SK-N-SH (cell line): ENCODE measurements at regions not wholly inside any gene's neighbourhood (a gene's known extent, or its start where the extent isn't known, plus 50 kb on each side); places are given as distances from the start of the nearest gene placed in this dataset.

ENCODE experiments used
- CTCF ChIA-PET: fragments of 300-600, 350-600 bp; formaldehyde crosslinking; extraction: SDS; loops from one replicate; lab custom pipeline; 2021; lab: Yijun Ruan, JAX
- POLR2A ChIA-PET: fragments of 350-600 bp; sonication (Branson Sonifier 250); formaldehyde crosslinking; extraction: SDS; loops from one replicate; lab custom pipeline; 2020; ENCODE audit warnings: antibody characterized with exemption, inconsistent platforms; lab: Yijun Ruan, JAX
- DNase-seq: peaks from one replicate; pipeline ENCODE4 v3.0.0; 2012
- H2AFZ ChIP-seq: fragments of 200-600 bp; sonication (generic); 2 replicates; pipeline ENCODE4 v1.8.1; 2016; ENCODE audit warnings: antibody characterized with exemption, mild to moderate bottlenecking, low read depth
- H3F3A ChIP-seq: fragments of 200-600 bp; sonication (generic); replicated peaks from 2 replicates; pipeline ENCODE3; 2016; ENCODE audit warnings: antibody characterized with exemption, mild to moderate bottlenecking; ENCODE audit not compliant: insufficient read depth
- H3K27ac ChIP-seq, 2 experiments: fragments of 200-500 bp in 1 of 2; fragments of 200-600 bp in 1 of 2; sonication (Bioruptor generic) in 1 of 2; sonication (generic), shearing (Covaris generic) in 1 of 2; 2 replicates each; pipeline versions ENCODE4 v1.5.1 to v1.6.1; 2014 to 2016; ENCODE audit warnings: low read depth in 2 of 2, inconsistent platforms in 1 of 2, low read length in 1 of 2, mild to moderate bottlenecking in 1 of 2, mixed read lengths in 1 of 2
- H3K27me3 ChIP-seq: fragments of 200-600 bp; sonication (generic), shearing (Covaris generic); 2 replicates; pipeline ENCODE4 v1.6.1; 2016; ENCODE audit warnings: mixed run types; ENCODE audit not compliant: insufficient read depth
- H3K36me3 ChIP-seq, 2 experiments: fragments of 200-500 bp in 1 of 2; fragments of 200-600 bp in 1 of 2; sonication (Bioruptor generic) in 1 of 2; sonication (generic) in 1 of 2; replicated peaks in 1 of 2; 2 replicates each; pipeline versions ENCODE3 to v1.5.1; 2014 to 2016; ENCODE audit warnings: low read length in 1 of 2, mild to moderate bottlenecking in 1 of 2; ENCODE audit not compliant: insufficient read depth in 2 of 2, control insufficient read depth in 1 of 2
- H3K4me1 ChIP-seq, 2 experiments: fragments of 200-500 bp in 1 of 2; fragments of 200-600 bp in 1 of 2; sonication (Bioruptor generic) in 1 of 2; sonication (generic), shearing (Covaris generic) in 1 of 2; 2 replicates each; pipeline versions ENCODE4 v1.5.1 to v1.6.1; 2014 to 2016; ENCODE audit warnings: low read depth in 1 of 2, low read length in 1 of 2, mixed run types in 1 of 2; ENCODE audit not compliant: insufficient read depth in 2 of 2, control insufficient read depth in 1 of 2
- H3K4me2 ChIP-seq: fragments of 200-600 bp; sonication (generic), shearing (Covaris generic); 2 replicates; pipeline ENCODE4 v1.6.1; 2017; ENCODE audit warnings: mixed run types
- H3K4me3 ChIP-seq, 2 experiments: fragments of 200-500 bp in 1 of 2; fragments of 200-600 bp in 1 of 2; sonication (Bioruptor generic) in 1 of 2; sonication (generic), shearing (Covaris generic) in 1 of 2; 2 replicates each; pipeline versions ENCODE4 v1.5.1 to v1.8.1; 2014 to 2016; ENCODE audit warnings: low read depth in 2 of 2, inconsistent platforms in 1 of 2, low read length in 1 of 2, mild to moderate bottlenecking in 1 of 2, mixed read lengths in 1 of 2, moderate library complexity in 1 of 2
- H3K79me2 ChIP-seq: fragments of 200-600 bp; sonication (generic); 2 replicates; pipeline ENCODE4 v1.8.1; 2017; ENCODE audit warnings: mild to moderate bottlenecking; ENCODE audit not compliant: insufficient read depth
- H3K9ac ChIP-seq: fragments of 200-600 bp; sonication (generic); 2 replicates; pipeline ENCODE4 v1.6.1; 2017; ENCODE audit warnings: mixed run types
- H3K9me2 ChIP-seq: fragments of 200-600 bp; sonication (generic); 2 replicates; pipeline ENCODE4 v1.6.1; 2017; ENCODE audit warnings: mixed run types
- H3K9me3 ChIP-seq: fragments of 200-600 bp; sonication (generic); 2 replicates; pipeline ENCODE4 v1.6.1; 2017; ENCODE audit warnings: mixed run types, mild to moderate bottlenecking, moderate library complexity
- H4K20me1 ChIP-seq: fragments of 200-600 bp; sonication (generic); 2 replicates; pipeline ENCODE4 v1.6.1; 2017; ENCODE audit warnings: mild to moderate bottlenecking, mixed run types; ENCODE audit not compliant: insufficient read depth
- CHD2 ChIP-seq: fragments of 150-350 bp; IDR thresholded peaks from 2 replicates; pipeline ENCODE4 v1.6.1; 2018; ENCODE audit warnings: low read length; ENCODE audit not compliant: partially characterized antibody
- CTCF ChIP-seq: fragments of 200-600 bp; sonication (generic); IDR thresholded peaks from 2 replicates; pipeline ENCODE4 v1.6.1; 2017; ENCODE audit warnings: antibody characterized with exemption, mild to moderate bottlenecking, moderate library complexity
- EZH2phosphoT487 ChIP-seq: fragments of 200-600 bp; sonication (generic); IDR thresholded peaks from 2 replicates; pipeline ENCODE4 v1.6.1; 2017; ENCODE audit warnings: low read depth, mixed run types, mild to moderate bottlenecking, antibody characterized with exemption, moderate library complexity, borderline replicate concordance
- FOXJ3 ChIP-seq: sonication (generic); formaldehyde crosslinking; IDR thresholded peaks from 2 replicates; pipeline ENCODE4 v1.5.1; 2020; ENCODE audit warnings: mild to moderate bottlenecking, missing genetic modification reagents
- FOXM1 ChIP-seq: IDR thresholded peaks from 2 replicates; pipeline ENCODE4 v1.4.0; 2012; ENCODE audit warnings: low read depth, mild to moderate bottlenecking
- GABPA ChIP-seq: IDR thresholded peaks from 2 replicates; pipeline ENCODE4 v1.4.0; 2012; ENCODE audit warnings: low read depth, mild to moderate bottlenecking
- GATA2 ChIP-seq: sonication (generic); formaldehyde crosslinking; IDR thresholded peaks from 2 replicates; pipeline ENCODE4 v1.5.0; 2020; ENCODE audit warnings: mild to moderate bottlenecking, missing genetic modification reagents
- JUND ChIP-seq: IDR thresholded peaks from 2 replicates; pipeline ENCODE4 v1.4.0; 2012
- MAX ChIP-seq: IDR thresholded peaks from 2 replicates; pipeline ENCODE4 v1.4.0; 2012; ENCODE audit warnings: low read depth
- MEF2A ChIP-seq: IDR thresholded peaks from 2 replicates; pipeline ENCODE4 v1.4.0; 2012; ENCODE audit warnings: low read depth, borderline replicate concordance
- MXI1 ChIP-seq: IDR thresholded peaks from 2 replicates; pipeline ENCODE4 v1.6.1; 2012; ENCODE audit warnings: mild to moderate bottlenecking, low read depth, low read length, improper control_type of control experiment
- NFIC ChIP-seq: IDR thresholded peaks from 2 replicates; pipeline ENCODE4 v1.4.0; 2012; ENCODE audit warnings: borderline replicate concordance
- NRF1 ChIP-seq: IDR thresholded peaks from 2 replicates; pipeline ENCODE4 v1.6.1; 2012; ENCODE audit warnings: low read depth, mild to moderate bottlenecking, low read length
- RAD21 ChIP-seq: IDR thresholded peaks from 2 replicates; pipeline ENCODE4 v1.6.1; 2012; ENCODE audit warnings: mild to moderate bottlenecking, low read length
- RCOR1 ChIP-seq: fragments of 150-350 bp; IDR thresholded peaks from 2 replicates; pipeline ENCODE4 v1.6.1; 2017; ENCODE audit warnings: antibody characterized with exemption, low read length
- RFX5 ChIP-seq: IDR thresholded peaks from 2 replicates; pipeline ENCODE4 v1.6.1; 2012; ENCODE audit warnings: mild to moderate bottlenecking, improper control_type of control experiment, low read length
- RXRA ChIP-seq: IDR thresholded peaks from 2 replicates; pipeline ENCODE4 v1.4.0; 2012; ENCODE audit warnings: low read depth, mild to moderate bottlenecking, borderline replicate concordance
- SMC3 ChIP-seq: IDR thresholded peaks from 2 replicates; pipeline ENCODE4 v1.6.1; 2012; ENCODE audit warnings: low read depth, low read length, improper control_type of control experiment
- TCF12 ChIP-seq: IDR thresholded peaks from 2 replicates; pipeline ENCODE4 v1.4.0; 2012
- USF1 ChIP-seq: IDR thresholded peaks from 2 replicates; pipeline ENCODE4 v1.4.0; 2012; ENCODE audit warnings: low read depth, borderline replicate concordance
- USF2 ChIP-seq: fragments of 150-350 bp; IDR thresholded peaks from 2 replicates; pipeline ENCODE4 v1.6.1; 2017; ENCODE audit warnings: antibody characterized with exemption, low read length, low read depth, borderline replicate concordance
- YY1 ChIP-seq: IDR thresholded peaks from 2 replicates; pipeline ENCODE4 v1.4.0; 2012; ENCODE audit warnings: low read depth, mild to moderate bottlenecking
- WGBS: methylation state at CpG from one replicate; pipeline ENCODE4 v1.1.6; 2017; ENCODE audit warnings: low lambda C conversion rate; 5-methylcytosine and 5-hydroxymethylcytosine counted together

- Histone ChIP-seq H3K27ac (no peak overlapping the region), H3K4me2 (no peak overlapping the region), H3K4me1 (peaks cover 0 to 2% of the 10 kb centered on the region in 2 experiments; a peak in 1 of 4 replicates), H3K36me3 (no peaks in the 10 kb centered on the region), H3K4me3 (no peak overlapping the region), H3K79me2 (no peaks in the 10 kb centered on the region), H2AFZ (no peak overlapping the region), H3K9me2 (no peaks in the 10 kb centered on the region), H3K9me3 (no peaks in the 10 kb centered on the region), H3K27me3 (no peaks in the 10 kb centered on the region), H3F3A (no peaks in the 10 kb centered on the region), H4K20me1 (no peaks in the 10 kb centered on the region), H3K9ac (no peak overlapping the region)
- no peak for TF ChIP-seq TCF12
- no peak for TF ChIP-seq MAX
- TF ChIP-seq MXI1, result no peak
- no peak for TF ChIP-seq NFIC
- TF ChIP-seq GATA2, result no peak
- TF ChIP-seq NRF1, result no peak
- TF ChIP-seq FOXM1, result no peak
- TF ChIP-seq RXRA, result no peak
- TF ChIP-seq MEF2A, result no peak
- CTCF ChIA-PET, result interaction anchor here (0.6 kb wide), 1 partner anchor 1283 kb away, joined by 3 read pairs; no protein-coding TSS in a partner anchor
- WGBS, result 77% methylated on average over 10 of the region's 10 CpGs
- POLR2A ChIA-PET, result no interaction called here
- no peak for DNase-seq
Measured at GRCh38 chr13:40350283-40350992, 316.0 kb downstream of the FOXO1 start.

GRCh38 chr13:40351537-40352379 lies 314.7 kb downstream of the FOXO1 start:
- no peaks in the 10 kb centered on the region for H3F3A ChIP-seq
- POLR2A ChIA-PET, result no interaction called here
- no peak overlapping the region for H3K4me3 ChIP-seq
- peaks cover 0 to 2% of the 10 kb centered on the region in 2 experiments; a peak in 1 of 4 replicates for H3K4me1 ChIP-seq
- H3K9me3 ChIP-seq, result no peaks in the 10 kb centered on the region
- H4K20me1 ChIP-seq, result no peaks in the 10 kb centered on the region
- no peak overlapping the region for H3K9ac ChIP-seq
- no peak overlapping the region for H3K4me2 ChIP-seq
- H3K79me2 ChIP-seq, result no peaks in the 10 kb centered on the region
- WGBS, result 87% methylated on average over 7 of the region's 9 CpGs
- no peaks in the 10 kb centered on the region for H3K27me3 ChIP-seq
- TF ChIP-seq MXI1 (no peak), USF2 (no peak), RAD21 (no peak), RCOR1 (no peak), EZH2phosphoT487 (no peak), RFX5 (no peak), RXRA (no peak), YY1 (no peak), SMC3 (no peak), JUND (no peak), GABPA (no peak), FOXJ3 (CRISPR knock-in tag) (no peak), USF1 (no peak), MAX (no peak), GATA2 (no peak), CHD2 (no peak), CTCF (no peak)
- TF ChIP-seq, all 33 proteins: peak for 0
- H2AFZ ChIP-seq, result no peak overlapping the region
- no peaks in the 10 kb centered on the region for H3K36me3 ChIP-seq
- CTCF ChIA-PET, result no interaction called here
- H3K9me2 ChIP-seq, result no peaks in the 10 kb centered on the region
- H3K27ac ChIP-seq, result no peak overlapping the region
- DNase-seq, result no peak
